ENCODE measurements at regions not wholly inside any gene's neighbourhood (a gene's known extent, or its start where the extent isn't known, plus 50 kb on each side); places are given as distances from the start of the nearest gene placed in this dataset.

GRCh38 chrX:77017093-77017492 is 430.1 kb upstream of the FGF16 start:
- TF ChIP-seq CTCF (IDR thresholded peaks at IDR 0.05; ENCODE audit: insufficient read depth, low read length) (no peak), REST (IDR thresholded peaks at IDR 0.05; ENCODE audit: insufficient replicate concordance, low read depth) (no peak), POLR2AphosphoS5 (IDR thresholded peaks at IDR 0.05; ENCODE audit: low read depth) (no peak), GABPA (IDR thresholded peaks at IDR 0.05; ENCODE audit: low read depth) (no peak), SPI1 (IDR thresholded peaks at IDR 0.05; ENCODE audit: borderline replicate concordance, low read depth) (no peak)
